ENCODE measurements at regions not wholly inside any gene's neighbourhood (a gene's known extent, or its start where the extent isn't known, plus 50 kb on each side); places are given as distances from the start of the nearest gene placed in this dataset.

- TF ChIP-seq, protein P1, sequence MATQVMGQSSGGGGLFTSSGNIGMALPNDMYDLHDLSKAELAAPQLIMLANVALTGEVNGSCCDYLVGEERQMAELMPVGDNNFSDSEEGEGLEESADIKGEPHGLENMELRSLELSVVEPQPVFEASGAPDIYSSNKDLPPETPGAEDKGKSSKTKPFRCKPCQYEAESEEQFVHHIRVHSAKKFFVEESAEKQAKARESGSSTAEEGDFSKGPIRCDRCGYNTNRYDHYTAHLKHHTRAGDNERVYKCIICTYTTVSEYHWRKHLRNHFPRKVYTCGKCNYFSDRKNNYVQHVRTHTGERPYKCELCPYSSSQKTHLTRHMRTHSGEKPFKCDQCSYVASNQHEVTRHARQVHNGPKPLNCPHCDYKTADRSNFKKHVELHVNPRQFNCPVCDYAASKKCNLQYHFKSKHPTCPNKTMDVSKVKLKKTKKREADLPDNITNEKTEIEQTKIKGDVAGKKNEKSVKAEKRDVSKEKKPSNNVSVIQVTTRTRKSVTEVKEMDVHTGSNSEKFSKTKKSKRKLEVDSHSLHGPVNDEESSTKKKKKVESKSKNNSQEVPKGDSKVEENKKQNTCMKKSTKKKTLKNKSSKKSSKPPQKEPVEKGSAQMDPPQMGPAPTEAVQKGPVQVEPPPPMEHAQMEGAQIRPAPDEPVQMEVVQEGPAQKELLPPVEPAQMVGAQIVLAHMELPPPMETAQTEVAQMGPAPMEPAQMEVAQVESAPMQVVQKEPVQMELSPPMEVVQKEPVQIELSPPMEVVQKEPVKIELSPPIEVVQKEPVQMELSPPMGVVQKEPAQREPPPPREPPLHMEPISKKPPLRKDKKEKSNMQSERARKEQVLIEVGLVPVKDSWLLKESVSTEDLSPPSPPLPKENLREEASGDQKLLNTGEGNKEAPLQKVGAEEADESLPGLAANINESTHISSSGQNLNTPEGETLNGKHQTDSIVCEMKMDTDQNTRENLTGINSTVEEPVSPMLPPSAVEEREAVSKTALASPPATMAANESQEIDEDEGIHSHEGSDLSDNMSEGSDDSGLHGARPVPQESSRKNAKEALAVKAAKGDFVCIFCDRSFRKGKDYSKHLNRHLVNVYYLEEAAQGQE (IDR thresholded peaks at IDR 0.05; ENCODE audit: low read depth, low read length): no peak
- TF ChIP-seq RFX5 (IDR thresholded peaks at IDR 0.05; ENCODE audit: low read depth, low read length) (no peak), SUZ12 (IDR thresholded peaks at IDR 0.05; ENCODE audit: unreplicated experiment) (no peak), ZNF274 (IDR thresholded peaks at IDR 0.05; ENCODE audit: insufficient read depth, insufficient read length) (no peak), NRF1 (conservative IDR thresholded peaks at IDR 0.05; ENCODE audit: low read depth, low read length) (no peak), SIN3A (IDR thresholded peaks at IDR 0.05; ENCODE audit: low read depth, low read length) (no peak), ZNF207 (IDR thresholded peaks at IDR 0.05; ENCODE audit: borderline replicate concordance) (no peak)
- TF ChIP-seq, protein P2, sequence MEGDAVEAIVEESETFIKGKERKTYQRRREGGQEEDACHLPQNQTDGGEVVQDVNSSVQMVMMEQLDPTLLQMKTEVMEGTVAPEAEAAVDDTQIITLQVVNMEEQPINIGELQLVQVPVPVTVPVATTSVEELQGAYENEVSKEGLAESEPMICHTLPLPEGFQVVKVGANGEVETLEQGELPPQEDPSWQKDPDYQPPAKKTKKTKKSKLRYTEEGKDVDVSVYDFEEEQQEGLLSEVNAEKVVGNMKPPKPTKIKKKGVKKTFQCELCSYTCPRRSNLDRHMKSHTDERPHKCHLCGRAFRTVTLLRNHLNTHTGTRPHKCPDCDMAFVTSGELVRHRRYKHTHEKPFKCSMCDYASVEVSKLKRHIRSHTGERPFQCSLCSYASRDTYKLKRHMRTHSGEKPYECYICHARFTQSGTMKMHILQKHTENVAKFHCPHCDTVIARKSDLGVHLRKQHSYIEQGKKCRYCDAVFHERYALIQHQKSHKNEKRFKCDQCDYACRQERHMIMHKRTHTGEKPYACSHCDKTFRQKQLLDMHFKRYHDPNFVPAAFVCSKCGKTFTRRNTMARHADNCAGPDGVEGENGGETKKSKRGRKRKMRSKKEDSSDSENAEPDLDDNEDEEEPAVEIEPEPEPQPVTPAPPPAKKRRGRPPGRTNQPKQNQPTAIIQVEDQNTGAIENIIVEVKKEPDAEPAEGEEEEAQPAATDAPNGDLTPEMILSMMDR (IDR thresholded peaks at IDR 0.05 in 2 of 3, conservative IDR thresholded peaks at IDR 0.05 in 1 of 3; ENCODE audit: control insufficient read depth in 2 of 3, extremely low read depth in 1 of 3, insufficient read depth in 1 of 3, low read depth in 3 of 3, low read length in 3 of 3): no peak
Measured at GRCh38 chr1:104629589-104629988, 879.9 kb downstream of the AMY1C start.

All from GM12878 (cell line).